Stomach (tissue), 4 donors: ENCODE measurements at regions not wholly inside any gene's neighbourhood (a gene's known extent, or its start where the extent isn't known, plus 50 kb on each side); places are given as distances from the start of the nearest gene placed in this dataset.

ENCODE experiments used
- POLR2AphosphoS5 ChIP-seq, 3 donors: sonication (generic); formaldehyde crosslinking; IDR thresholded peaks; one replicate each; pipeline ENCODE4 v1.6.1; 2016; ENCODE audit warnings: antibody characterized with exemption in 3 of 3
- TF ChIP-seq, protein P1 (sequence below), 7 experiments: fragments of 450-650 bp in 4 of 7; fragments of 200-600 bp in 3 of 7; sonication (generic) in 3 of 7; IDR thresholded peaks; one replicate each; pipeline ENCODE4 v1.5.1; 2016 to 2019; ENCODE audit warnings: antibody characterized with exemption in 7 of 7, control low read depth in 2 of 7, mild to moderate bottlenecking in 1 of 7

- no peak for TF ChIP-seq POLR2AphosphoS5 (IDR thresholded peaks at IDR 0.05)
- TF ChIP-seq, protein P1, sequence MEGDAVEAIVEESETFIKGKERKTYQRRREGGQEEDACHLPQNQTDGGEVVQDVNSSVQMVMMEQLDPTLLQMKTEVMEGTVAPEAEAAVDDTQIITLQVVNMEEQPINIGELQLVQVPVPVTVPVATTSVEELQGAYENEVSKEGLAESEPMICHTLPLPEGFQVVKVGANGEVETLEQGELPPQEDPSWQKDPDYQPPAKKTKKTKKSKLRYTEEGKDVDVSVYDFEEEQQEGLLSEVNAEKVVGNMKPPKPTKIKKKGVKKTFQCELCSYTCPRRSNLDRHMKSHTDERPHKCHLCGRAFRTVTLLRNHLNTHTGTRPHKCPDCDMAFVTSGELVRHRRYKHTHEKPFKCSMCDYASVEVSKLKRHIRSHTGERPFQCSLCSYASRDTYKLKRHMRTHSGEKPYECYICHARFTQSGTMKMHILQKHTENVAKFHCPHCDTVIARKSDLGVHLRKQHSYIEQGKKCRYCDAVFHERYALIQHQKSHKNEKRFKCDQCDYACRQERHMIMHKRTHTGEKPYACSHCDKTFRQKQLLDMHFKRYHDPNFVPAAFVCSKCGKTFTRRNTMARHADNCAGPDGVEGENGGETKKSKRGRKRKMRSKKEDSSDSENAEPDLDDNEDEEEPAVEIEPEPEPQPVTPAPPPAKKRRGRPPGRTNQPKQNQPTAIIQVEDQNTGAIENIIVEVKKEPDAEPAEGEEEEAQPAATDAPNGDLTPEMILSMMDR (IDR thresholded peaks at IDR 0.05): no peak
Measured at GRCh38 chr18:39529358-39529757, 1963.8 kb upstream of the CELF4 start.
